Vagina (tissue), 2 donors: ENCODE measurements at regions not wholly inside any gene's neighbourhood (a gene's known extent, or its start where the extent isn't known, plus 50 kb on each side); places are given as distances from the start of the nearest gene placed in this dataset.

Source experiments
- DNase-seq, 2 donors: peaks; one replicate each; pipeline ENCODE4 v3.0.0-alpha.2; 2017; ENCODE audit errors: extremely low spot score in 2 of 2
- H3K27ac ChIP-seq: fragments of 200-600 bp; sonication (generic); one replicate; pipeline ENCODE4 v1.5.1; 2019
- H3K27me3 ChIP-seq: fragments of 200-600 bp; sonication (generic); one replicate; pipeline ENCODE4 v1.5.1; 2019
- H3K36me3 ChIP-seq, 2 donors: fragments of 200-600 bp; sonication (generic); one replicate each; pipeline ENCODE4 v1.5.1; 2017 to 2019
- H3K4me1 ChIP-seq: fragments of 200-600 bp; sonication (generic); one replicate; pipeline ENCODE4 v1.5.1; 2019
- H3K4me3 ChIP-seq, 2 donors: fragments of 200-600 bp; sonication (generic); 1 replicate in 1 of 2; 2 replicates in 1 of 2; pipeline ENCODE4 v1.5.1; 2016 to 2019
- H3K9me3 ChIP-seq: fragments of 200-600 bp; sonication (generic); one replicate; pipeline ENCODE4 v1.5.1; 2019
- CTCF ChIP-seq, 3 experiments: fragments of 450-650 bp in 2 of 3; fragments of 200-600 bp in 1 of 3; sonication (generic) in 1 of 3; IDR thresholded peaks; one replicate each; pipeline ENCODE4 v1.5.1; 2017 to 2019; ENCODE audit warnings: antibody characterized with exemption in 3 of 3, mild to moderate bottlenecking in 2 of 3, moderate library complexity in 2 of 3
- POLR2A ChIP-seq, 2 donors: fragments of 450-650 bp; IDR thresholded peaks; one replicate each; pipeline ENCODE4 v1.6.1; 2017; ENCODE audit warnings: antibody characterized with exemption in 2 of 2, mild to moderate bottlenecking in 2 of 2, moderate library complexity in 2 of 2
- POLR2AphosphoS5 ChIP-seq, 2 donors: sonication (generic); formaldehyde crosslinking; IDR thresholded peaks; one replicate each; pipeline ENCODE4 v1.9.0; 2017; ENCODE audit warnings: antibody characterized with exemption in 2 of 2, mild to moderate bottlenecking in 2 of 2, low read depth in 1 of 2; ENCODE audit not compliant: insufficient read depth in 1 of 2
- intact Hi-C: fragments of 100-400 bp; cut with DNase I; formaldehyde crosslinking; loops from one replicate; pipeline ENCODE4 v1.15.1; 2023

DNA sequence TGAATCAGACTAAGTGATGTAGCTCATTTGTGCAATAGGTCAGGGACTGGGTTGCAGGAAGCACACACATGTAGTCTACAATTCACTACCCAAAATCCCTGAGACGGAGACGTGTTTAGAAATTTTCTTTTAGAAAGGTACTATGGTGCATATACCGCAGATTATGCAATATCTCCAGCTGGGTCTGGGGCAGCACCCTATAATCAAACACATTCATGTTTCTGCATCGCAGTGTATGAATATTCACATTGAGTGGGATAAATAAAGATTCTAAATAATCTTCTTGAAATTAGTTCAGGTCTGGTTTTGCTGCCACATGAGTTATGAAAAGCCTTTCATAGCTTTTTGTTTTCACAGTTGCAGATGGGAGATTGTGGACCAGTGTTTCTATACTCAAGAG lies 395.7 kb upstream of the FANCL start:
- Histone ChIP-seq H3K4me1 (no peaks in the 10 kb centered on the region), H3K4me3 (no peak overlapping the region), H3K27ac (no peak overlapping the region), H3K27me3 (no peaks in the 10 kb centered on the region), H3K9me3 (no peaks in the 10 kb centered on the region), H3K36me3 (no peaks in the 10 kb centered on the region)
- no peak for DNase-seq
- TF ChIP-seq POLR2A (IDR thresholded peaks at IDR 0.05) (no peak), CTCF (IDR thresholded peaks at IDR 0.05) (no peak), POLR2AphosphoS5 (IDR thresholded peaks at IDR 0.05; ENCODE audit: insufficient read depth in 1 of 2, low read depth in 1 of 2) (no peak)
- intact Hi-C loops, result no loop called here

DNA sequence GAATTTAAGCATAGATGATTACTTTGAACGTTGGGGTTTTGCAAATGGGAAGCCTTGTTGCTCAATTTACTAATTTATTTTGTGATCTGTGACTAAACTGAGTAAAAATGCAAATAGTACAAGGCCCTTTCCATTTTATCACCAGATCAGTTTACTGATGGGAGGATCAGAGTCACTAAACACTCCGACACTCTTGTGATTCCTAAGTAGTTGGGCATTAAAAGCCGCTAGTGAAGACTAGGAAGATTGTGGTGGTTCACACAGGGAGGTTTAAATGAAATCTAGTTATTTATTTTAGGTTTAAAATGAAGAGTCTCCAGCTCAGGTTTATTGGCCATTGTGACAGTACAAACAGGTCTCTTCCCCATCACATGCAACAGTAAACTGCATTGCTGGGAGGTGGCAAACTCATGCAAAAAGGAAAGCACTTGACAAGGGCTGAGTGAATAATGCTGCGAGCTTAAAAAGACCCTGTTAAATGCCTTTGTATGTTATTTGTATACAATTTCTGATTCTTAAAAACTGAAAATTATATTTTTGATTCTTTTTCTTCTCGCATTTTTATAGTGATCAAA lies 394.8 kb upstream of the FANCL start:
- DNase-seq, result no peak

DNA sequence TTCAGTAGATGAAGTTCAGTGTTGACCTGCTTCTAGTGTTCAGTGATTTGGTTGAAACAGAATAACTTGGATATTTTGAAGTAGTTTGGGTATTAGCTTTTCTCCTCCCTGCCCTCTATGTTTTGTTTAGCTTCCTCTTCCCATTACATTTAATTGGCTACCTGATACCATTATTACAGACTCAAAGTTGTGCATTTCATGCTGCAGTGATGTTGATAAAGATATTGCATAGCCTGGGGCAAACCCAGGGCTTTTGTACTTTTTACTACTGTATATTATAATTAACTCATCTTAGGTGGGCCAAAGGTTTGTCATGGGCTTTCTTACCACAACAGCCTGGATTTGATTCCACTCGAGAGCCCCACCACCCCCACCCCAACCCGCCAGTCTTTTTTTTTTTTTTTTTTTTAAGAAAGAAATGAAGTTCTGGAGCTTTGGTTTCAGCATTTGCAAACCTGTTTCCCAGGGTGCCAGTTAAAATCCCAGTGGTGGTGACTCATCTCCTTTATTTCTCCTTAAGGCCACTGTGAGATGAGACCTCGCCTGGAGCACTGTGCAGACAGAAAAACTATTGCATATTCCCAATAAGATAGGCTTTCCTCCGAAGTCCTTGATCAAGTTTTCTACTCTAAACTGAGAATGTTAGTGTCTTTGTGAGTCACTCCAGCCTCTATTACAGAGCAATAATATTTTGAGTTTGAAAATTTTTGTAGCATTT lies 393.7 kb upstream of the FANCL start:
- Histone ChIP-seq H3K4me1 (no peaks in the 10 kb centered on the region), H3K27me3 (no peaks in the 10 kb centered on the region), H3K4me3 (no peak overlapping the region), H3K27ac (no peak overlapping the region), H3K36me3 (no peaks in the 10 kb centered on the region), H3K9me3 (no peaks in the 10 kb centered on the region)
- TF ChIP-seq POLR2A (IDR thresholded peaks at IDR 0.05), result no peak
- TF ChIP-seq CTCF (IDR thresholded peaks at IDR 0.05), result no peak
- no peak for TF ChIP-seq POLR2AphosphoS5 (IDR thresholded peaks at IDR 0.05; ENCODE audit: insufficient read depth in 1 of 2, low read depth in 1 of 2)
- intact Hi-C loops, result no loop called here
- no peak for DNase-seq

More for the DNA sequence above, 394.8 kb upstream of the FANCL start:
- H3K27ac ChIP-seq, result no peak overlapping the region
- H3K4me3 ChIP-seq, result no peak overlapping the region
- no peaks in the 10 kb centered on the region for H3K9me3 ChIP-seq
- TF ChIP-seq POLR2AphosphoS5 (IDR thresholded peaks at IDR 0.05; ENCODE audit: insufficient read depth in 1 of 2, low read depth in 1 of 2) (no peak), POLR2A (IDR thresholded peaks at IDR 0.05) (no peak), CTCF (IDR thresholded peaks at IDR 0.05) (no peak)
- intact Hi-C loops, result no loop called here
- no peaks in the 10 kb centered on the region for H3K4me1 ChIP-seq
- no peaks in the 10 kb centered on the region for H3K27me3 ChIP-seq
- no peaks in the 10 kb centered on the region for H3K36me3 ChIP-seq

GRCh38 chr2:58633613-58634365 lies 392.7 kb upstream of the FANCL start:
- Histone ChIP-seq H3K4me1 (no peaks in the 10 kb centered on the region), H3K27me3 (no peaks in the 10 kb centered on the region), H3K4me3 (no peak overlapping the region), H3K27ac (no peak overlapping the region), H3K36me3 (no peaks in the 10 kb centered on the region), H3K9me3 (no peaks in the 10 kb centered on the region)
- DNase-seq, result no peak
- TF ChIP-seq POLR2AphosphoS5 (IDR thresholded peaks at IDR 0.05; ENCODE audit: insufficient read depth in 1 of 2, low read depth in 1 of 2), result no peak
- no peak for TF ChIP-seq POLR2A (IDR thresholded peaks at IDR 0.05)
- no peak for TF ChIP-seq CTCF (IDR thresholded peaks at IDR 0.05)
- intact Hi-C loops, result no loop called here
